C4-2B (cell line): ENCODE measurements at regions not wholly inside any gene's neighbourhood (a gene's known extent, or its start where the extent isn't known, plus 50 kb on each side); places are given as distances from the start of the nearest gene placed in this dataset.

Experiments
- ZFX ChIP-seq: fragments of 450-650 bp; IDR thresholded peaks from 2 replicates; pipeline ENCODE4 v1.6.1; 2017
- TF ChIP-seq, protein P1 (sequence below): fragments of 450-650 bp; conservative IDR thresholded peaks from 2 replicates; pipeline ENCODE4 v1.5.1; 2017; ENCODE audit warnings: mild to moderate bottlenecking

- TF ChIP-seq ZFX = no peak
- TF ChIP-seq, protein P1, sequence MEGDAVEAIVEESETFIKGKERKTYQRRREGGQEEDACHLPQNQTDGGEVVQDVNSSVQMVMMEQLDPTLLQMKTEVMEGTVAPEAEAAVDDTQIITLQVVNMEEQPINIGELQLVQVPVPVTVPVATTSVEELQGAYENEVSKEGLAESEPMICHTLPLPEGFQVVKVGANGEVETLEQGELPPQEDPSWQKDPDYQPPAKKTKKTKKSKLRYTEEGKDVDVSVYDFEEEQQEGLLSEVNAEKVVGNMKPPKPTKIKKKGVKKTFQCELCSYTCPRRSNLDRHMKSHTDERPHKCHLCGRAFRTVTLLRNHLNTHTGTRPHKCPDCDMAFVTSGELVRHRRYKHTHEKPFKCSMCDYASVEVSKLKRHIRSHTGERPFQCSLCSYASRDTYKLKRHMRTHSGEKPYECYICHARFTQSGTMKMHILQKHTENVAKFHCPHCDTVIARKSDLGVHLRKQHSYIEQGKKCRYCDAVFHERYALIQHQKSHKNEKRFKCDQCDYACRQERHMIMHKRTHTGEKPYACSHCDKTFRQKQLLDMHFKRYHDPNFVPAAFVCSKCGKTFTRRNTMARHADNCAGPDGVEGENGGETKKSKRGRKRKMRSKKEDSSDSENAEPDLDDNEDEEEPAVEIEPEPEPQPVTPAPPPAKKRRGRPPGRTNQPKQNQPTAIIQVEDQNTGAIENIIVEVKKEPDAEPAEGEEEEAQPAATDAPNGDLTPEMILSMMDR = no peak
Measured at GRCh38 chr2:129876541-129876940, 102.9 kb upstream of the RAB6C start.
